SK-N-SH (cell line): ENCODE measurements at regions not wholly inside any gene's neighbourhood (a gene's known extent, or its start where the extent isn't known, plus 50 kb on each side); places are given as distances from the start of the nearest gene placed in this dataset.

ENCODE experiments used
- FOXJ3 ChIP-seq: sonication (generic); formaldehyde crosslinking; IDR thresholded peaks from 2 replicates; pipeline ENCODE4 v1.5.1; 2020; ENCODE audit warnings: mild to moderate bottlenecking, missing genetic modification reagents
- TF ChIP-seq, protein P1 (sequence below): fragments of 200-600 bp; sonication (generic); IDR thresholded peaks from 2 replicates; pipeline ENCODE4 v1.6.1; 2017; ENCODE audit warnings: antibody characterized with exemption, mild to moderate bottlenecking, moderate library complexity

DNA sequence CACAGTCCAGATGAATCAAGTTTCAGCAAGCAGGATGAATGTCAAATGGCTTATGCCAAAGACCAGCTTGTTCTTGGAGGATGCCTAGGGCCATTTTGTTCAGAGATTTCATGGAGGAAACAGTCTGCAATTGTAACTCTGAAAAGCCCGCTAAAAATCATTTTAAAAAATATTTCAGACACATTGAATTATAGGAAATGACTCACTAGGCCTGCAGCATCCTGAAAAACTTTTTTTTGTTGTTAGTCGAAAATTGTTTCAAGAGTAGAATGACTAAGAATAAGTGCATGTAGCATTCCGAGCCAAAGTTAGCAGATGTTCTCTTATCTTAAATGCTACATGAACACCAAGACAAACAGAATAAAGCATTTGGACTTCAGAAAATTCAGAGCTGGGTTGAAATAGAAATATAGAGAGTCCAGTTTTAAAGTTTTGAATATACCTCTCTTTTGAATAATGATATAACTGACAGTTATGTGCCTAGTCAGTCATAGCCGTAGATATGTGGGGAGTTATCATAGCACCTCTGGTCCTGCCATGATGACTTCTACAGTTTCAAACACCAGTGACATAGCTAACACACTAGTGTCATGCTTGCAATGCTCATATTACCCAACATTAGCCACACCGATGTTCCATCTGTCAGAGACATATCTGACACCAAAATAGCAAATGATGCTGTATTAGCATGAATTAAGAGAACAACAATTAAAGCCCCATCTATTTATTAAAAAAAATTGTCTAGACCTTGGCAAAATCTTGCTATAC is 1462.8 kb upstream of the GBE1 start:
- TF ChIP-seq, protein P1, sequence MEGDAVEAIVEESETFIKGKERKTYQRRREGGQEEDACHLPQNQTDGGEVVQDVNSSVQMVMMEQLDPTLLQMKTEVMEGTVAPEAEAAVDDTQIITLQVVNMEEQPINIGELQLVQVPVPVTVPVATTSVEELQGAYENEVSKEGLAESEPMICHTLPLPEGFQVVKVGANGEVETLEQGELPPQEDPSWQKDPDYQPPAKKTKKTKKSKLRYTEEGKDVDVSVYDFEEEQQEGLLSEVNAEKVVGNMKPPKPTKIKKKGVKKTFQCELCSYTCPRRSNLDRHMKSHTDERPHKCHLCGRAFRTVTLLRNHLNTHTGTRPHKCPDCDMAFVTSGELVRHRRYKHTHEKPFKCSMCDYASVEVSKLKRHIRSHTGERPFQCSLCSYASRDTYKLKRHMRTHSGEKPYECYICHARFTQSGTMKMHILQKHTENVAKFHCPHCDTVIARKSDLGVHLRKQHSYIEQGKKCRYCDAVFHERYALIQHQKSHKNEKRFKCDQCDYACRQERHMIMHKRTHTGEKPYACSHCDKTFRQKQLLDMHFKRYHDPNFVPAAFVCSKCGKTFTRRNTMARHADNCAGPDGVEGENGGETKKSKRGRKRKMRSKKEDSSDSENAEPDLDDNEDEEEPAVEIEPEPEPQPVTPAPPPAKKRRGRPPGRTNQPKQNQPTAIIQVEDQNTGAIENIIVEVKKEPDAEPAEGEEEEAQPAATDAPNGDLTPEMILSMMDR: no peak
- TF ChIP-seq FOXJ3 (CRISPR knock-in tag): no peak
